HG03066 (cell line): ENCODE measurements at regions not wholly inside any gene's neighbourhood (a gene's known extent, or its start where the extent isn't known, plus 50 kb on each side); places are given as distances from the start of the nearest gene placed in this dataset.

Source experiments
- ATAC-seq: cut with Tn5 transposase; IDR thresholded peaks from one replicate; pipeline ENCODE4 v1.9.1; 2021; ENCODE audit warnings: low read depth; ENCODE audit not compliant: unreplicated experiment

GRCh38 chr10:107847620-107848019 lies 683.1 kb upstream of the SORCS1 start:
- ATAC-seq: peak; percentile 97

DNA sequence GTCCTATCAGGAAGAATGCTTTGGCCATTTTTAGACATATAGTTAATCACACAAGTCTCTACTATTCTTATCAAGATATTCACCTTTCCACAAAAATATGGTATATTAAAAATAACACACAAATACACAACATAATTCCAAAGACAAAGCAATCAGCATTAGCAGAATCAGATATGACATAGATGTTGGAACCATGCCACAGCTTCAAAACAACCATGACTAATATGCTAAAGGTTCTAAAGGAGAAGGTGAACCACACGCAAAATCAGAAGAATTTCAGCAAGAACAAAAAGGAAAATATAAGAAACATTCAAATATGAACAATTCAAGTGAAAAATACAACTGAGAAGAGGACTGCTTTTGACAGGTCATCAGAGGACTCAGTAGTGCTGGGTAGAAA lies 670.2 kb upstream of the SORCS1 start:
- no peak for ATAC-seq

DNA sequence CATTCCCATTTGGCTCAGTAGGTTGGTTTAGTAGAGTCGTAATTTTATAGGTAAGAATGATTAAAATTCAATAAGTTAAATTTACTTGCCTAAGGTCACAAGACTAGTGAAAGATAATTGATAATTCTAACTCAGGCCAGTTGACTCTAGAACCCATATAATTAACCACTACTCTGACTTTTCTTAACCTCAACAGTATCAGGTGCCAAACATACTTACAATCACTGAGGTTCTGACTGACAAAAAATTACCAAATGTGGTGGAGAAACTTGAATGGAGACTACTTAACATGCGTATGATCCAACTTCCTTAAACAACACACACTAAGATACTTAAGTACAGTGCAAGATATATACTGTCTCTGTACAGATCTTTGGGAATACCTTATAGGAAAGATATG lies 667.3 kb upstream of the SORCS1 start:
- no peak for ATAC-seq

- ATAC-seq: no peak
These were observed 664.7 kb upstream of the SORCS1 start for GRCh38 chr10:107829161-107829560.

DNA sequence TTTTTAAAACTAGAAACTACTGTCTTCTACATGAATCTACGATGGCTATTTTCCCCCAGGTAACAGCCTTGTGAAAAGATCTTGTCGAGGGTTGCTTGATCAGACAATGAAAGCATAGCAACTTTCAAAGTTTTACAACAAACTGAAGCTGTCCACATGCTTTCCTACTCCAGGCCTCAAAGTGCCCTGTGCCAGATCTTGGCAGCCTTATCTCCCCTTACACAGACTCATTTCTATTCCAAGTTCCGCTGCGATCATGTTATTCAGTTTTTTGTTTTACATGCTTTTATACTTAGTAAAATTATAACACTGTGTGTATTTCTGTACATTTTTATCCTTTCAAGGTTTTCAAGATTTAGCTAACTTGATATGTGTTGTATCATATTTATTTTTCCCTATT lies 661.7 kb upstream of the SORCS1 start:
- ATAC-seq: no peak

DNA sequence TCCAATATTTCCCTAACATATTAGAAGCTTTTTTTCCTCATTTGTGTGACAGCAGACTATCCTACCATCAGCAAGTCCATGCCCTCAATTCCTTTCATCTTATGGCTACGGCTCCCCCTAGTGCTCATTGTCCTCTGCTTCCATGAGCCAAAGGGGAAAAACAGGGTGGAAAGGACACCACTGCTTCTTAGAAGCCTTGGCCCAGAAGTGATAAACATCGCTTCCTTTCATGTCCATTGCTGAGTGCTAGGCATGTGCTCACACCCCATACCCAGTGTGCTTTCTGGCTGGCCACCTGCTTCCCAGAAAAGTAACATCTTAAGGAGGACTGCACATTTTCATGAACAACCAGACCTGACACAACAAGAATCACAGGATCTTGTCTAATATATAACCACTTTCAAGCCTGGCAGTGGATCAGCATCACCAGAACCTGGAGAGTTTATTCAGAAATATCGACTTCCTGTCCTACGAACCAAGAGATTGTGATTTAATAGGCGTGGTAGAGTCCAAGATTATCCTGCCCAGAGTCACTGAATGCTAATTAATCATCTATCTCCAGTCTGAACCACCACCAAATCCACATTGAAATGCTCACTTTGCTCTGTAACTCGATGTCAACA lies 650.5 kb upstream of the SORCS1 start:
- peak; percentile 90 for ATAC-seq

GRCh38 chr10:107813451-107814162 lies 649.1 kb upstream of the SORCS1 start:
- ATAC-seq: no peak

GRCh38 chr10:107809889-107810288 lies 645.4 kb upstream of the SORCS1 start:
- ATAC-seq: no peak

- no peak for ATAC-seq
These were observed 643.3 kb upstream of the SORCS1 start for GRCh38 chr10:107807836-107808235.

DNA sequence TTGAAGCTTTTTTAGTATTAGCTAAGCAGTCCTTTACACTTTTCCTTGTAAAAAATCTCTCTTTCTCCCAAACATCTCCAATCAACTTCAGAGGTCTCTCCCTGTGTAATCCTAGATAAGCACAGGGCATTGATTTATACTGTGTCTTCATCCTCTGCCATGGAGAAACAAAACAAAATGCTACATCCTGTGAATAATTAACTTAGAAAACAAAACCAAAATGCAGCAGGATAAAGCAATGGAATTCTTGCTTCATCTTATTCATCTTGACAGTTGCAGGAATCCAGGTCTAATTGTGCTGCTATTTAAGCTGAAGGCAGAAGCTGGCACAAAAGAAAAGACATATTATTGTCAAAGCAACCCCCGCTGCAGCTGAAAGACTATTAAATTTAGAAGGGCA lies 641.5 kb upstream of the SORCS1 start:
- no peak for ATAC-seq

GRCh38 chr10:107803546-107803945 lies 639.0 kb upstream of the SORCS1 start:
- no peak for ATAC-seq

- ATAC-seq: no peak
These were observed 635.6 kb upstream of the SORCS1 start for GRCh38 chr10:107800061-107800460.

DNA sequence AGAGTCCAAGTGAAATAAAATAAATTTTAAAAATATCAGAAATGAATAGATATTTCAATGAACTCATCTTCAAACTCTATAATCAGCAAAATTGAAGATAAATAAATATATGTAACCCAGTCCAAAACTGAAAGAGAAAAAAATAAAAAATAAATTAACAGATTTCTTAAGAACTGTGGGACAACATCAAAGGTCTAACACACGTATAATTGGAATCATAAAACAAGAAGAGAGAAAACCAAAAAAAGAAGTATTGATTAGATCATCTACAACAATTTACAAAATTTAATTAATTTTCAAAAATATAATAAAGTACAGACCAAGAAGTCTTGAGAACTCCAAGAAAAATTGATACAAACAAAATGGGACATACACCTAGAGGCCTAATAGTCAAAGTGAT lies 625.8 kb upstream of the SORCS1 start:
- ATAC-seq: no peak

DNA sequence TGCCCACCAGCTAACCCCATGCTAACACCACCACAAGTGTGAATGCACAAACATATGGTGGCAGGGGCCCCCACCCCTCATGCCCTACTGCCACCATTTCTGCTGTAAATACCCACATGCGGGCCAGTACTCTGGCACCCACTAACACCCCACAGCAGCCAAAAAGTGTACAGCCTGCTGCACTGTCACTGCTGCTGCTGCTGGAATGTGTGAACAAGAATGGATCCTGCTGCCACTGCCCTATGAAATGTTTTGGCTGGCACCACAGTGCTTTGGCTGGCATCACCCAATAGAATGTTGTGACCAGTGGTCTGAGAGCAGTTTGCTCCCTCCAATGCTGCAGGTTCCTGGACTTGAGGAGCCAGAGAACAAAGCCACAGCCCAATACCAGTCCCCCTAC lies 606.6 kb upstream of the SORCS1 start:
- ATAC-seq: no peak

DNA sequence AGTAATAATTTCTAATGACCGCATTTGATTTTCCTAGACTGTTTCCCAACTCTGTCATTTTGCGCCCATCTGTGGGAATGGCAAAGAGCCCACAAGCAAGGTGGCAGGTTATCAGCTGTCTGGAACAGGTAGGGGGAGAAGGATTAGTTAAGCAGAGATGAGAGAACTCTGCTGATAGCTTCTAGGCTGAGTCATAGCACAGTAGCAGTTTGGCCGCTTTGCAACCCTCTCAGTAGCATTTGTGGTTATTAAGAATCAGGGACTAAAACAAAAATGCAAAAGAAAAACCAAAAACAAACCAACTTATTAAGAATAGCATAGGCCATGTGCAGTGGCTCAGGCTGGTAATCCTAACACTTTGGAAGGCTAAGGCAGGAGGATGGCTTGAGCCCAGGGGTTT lies 602.7 kb upstream of the SORCS1 start:
- peak; percentile 64 for ATAC-seq

GRCh38 chr10:107754814-107755213 lies 590.3 kb upstream of the SORCS1 start:
- ATAC-seq: no peak

- ATAC-seq: no peak
These were observed 584.7 kb upstream of the SORCS1 start for GRCh38 chr10:107749235-107749634.

GRCh38 chr10:107747851-107748250 lies 583.3 kb upstream of the SORCS1 start:
- ATAC-seq: no peak

DNA sequence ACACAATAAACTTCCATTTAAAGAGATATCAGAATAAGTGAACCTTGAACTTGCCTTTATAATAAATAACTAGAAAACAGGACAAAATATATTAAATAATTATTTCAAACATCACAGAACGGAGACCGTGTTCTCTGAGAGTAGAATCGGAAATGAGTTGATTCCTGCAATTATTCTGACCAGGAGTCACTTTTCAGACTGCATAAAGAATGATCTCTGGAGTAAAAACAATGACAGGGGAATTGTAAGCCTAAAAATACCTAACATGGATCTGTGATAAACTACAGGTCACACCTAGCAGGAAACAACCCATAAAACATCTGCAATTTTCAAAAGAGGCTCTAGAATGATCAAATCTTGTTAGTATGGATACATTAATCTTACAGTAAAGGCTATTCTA lies 577.5 kb upstream of the SORCS1 start:
- no peak for ATAC-seq

DNA sequence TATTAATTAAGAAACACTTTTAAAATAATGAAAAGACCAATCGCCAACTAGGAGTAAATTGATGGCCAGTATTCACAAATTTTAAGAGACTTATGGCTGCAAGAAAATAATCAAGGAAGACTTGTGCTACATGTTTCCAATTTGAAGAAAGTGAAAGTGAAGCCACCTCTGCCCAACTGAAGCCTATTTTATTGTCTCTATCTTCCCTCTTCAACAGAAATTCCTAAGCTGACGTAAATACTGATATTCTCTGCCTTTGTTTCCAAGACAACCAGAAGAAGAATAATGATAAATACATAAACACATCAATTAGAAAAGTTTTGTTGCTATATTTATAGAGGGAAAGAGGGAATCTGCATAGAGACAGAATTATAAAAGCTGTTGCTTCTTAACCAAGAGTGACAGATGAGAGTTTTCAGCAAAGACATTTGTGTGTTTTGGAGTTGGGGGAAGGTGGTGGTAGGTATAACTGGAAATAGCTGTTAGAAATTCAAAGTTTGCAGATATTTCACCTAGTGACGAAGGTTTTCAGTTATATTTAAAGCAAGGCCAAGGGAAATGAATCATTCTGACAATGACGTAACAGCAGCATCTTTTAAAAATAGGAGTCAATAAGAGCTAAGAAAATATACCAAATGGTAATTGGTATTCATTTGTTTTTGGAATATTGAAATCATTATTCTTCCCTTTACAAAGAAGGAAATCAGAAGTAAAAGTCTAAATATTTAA lies 576.6 kb upstream of the SORCS1 start:
- no peak for ATAC-seq

GRCh38 chr10:107739951-107740350 lies 575.4 kb upstream of the SORCS1 start:
- no peak for ATAC-seq
